Stimulated activated CD4-positive, alpha-beta T cell treated with anti-CD3 and anti-CD28 coated beads, Interleukin-1b, Interleukin-23, amount 100 ng/mL, for 24 hours (primary cell): ENCODE measurements at regions not wholly inside any gene's neighbourhood (a gene's known extent, or its start where the extent isn't known, plus 50 kb on each side); places are given as distances from the start of the nearest gene placed in this dataset.

Source experiments
- DNase-seq, 4 experiments: peaks; one replicate each; pipeline ENCODE4 v3.0.0-alpha.2; 2020; ENCODE audit warnings: low read depth in 4 of 4, low spot score in 1 of 4

GRCh38 chr15:98187549-98187948, 227.0 kb downstream of the ARRDC4 start:
- no peak for DNase-seq

- DNase-seq, result no peak
Measured at GRCh38 chr15:98190914-98191313, 230.4 kb downstream of the ARRDC4 start.

DNA sequence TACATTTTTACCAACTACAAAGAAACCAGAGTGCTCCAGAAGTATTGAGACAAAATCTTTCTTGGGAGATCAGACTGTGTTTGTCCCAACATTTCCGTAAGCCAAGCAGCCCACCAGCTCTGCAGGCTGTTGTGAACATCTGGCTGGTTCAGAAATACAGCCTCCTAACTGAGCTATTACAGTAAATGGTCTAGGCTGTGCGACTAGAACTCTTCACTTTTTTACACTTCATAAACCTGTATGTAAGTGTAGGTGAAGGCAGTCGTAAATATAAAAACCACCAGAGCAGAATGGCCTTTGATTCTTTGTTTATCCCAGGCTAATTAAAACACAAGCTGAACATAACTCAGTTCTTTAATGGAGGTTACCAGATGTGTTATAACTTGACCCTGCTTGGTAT, 235.3 kb downstream of the ARRDC4 start:
- DNase-seq, result no peak

GRCh38 chr15:98196371-98196770, 235.9 kb downstream of the ARRDC4 start:
- DNase-seq, result no peak

DNA sequence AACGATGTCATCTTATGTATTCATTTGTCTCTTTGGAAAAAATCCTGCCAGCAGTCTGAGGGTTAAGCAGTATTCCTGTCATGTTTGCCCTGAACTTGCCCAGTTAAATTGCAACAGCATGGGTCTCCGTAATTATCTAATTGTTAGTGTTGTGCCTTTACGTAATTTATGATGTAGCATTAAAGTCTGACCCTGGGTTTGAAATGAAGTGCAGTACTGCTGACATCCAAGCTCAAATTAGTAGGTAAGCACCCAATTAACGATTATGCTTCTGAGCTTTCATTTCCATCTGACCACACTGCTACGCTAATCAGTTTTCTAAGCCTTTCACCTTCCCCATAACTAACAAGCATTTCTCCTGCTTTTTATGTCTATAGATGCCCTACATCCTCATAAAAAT, 241.8 kb downstream of the ARRDC4 start:
- DNase-seq, result no peak

DNA sequence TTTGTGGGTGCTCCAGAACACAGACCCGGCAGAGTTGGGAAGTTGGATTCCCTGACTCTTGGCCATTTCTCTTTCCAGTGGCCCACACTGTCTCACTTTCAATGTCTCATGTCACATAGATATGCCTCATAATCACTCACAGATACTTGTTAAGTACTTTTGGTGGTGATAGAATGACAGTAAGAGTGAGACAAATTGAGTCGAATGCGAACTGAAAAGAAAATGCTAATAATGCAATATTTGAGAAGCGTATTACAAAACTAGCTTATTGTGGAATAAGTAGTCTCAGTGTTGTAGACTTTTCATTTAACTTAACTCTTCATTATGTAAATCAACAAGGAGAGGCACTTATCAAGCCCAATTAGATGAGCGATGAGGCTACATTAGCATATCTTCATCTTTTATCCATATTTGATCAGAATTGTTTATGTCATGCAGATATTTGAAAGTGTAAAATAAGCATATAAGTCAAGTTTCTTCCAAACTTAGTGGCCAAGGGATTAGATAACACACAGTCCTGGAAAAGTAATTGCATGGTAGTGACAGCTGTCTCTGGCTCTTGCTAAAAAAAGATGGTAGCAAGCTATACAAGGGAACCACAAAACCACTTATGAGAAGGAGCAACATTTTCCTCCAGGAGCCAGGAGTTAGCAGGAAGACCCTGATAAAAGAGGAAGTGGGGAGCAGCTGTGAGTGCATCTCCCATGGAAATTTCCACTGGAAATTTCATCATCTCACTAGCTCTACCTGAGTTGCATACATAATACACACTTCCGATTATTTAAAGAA, 243.6 kb downstream of the ARRDC4 start:
- DNase-seq, result no peak

DNA sequence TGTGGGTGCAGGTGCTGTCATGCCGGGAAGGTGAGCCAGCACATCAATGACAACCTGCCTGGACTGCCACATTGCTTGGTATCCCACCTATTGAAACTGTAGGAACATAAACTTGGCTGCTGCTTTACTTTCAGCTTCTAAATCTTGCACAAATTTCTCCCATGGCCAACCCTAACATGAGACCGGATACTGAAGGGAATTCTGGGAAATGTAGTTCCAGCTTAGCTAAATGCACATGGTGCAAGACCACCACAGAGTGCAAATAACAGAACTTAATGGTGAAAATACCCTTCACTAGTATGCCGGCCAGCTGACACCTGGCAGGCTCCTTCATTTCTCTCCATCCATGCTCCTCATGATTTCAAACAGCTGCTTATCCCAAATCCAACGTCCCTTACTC, 247.4 kb downstream of the ARRDC4 start:
- no peak for DNase-seq

GRCh38 chr15:98213346-98213979, 253.0 kb downstream of the ARRDC4 start:
- DNase-seq, result no peak

DNA sequence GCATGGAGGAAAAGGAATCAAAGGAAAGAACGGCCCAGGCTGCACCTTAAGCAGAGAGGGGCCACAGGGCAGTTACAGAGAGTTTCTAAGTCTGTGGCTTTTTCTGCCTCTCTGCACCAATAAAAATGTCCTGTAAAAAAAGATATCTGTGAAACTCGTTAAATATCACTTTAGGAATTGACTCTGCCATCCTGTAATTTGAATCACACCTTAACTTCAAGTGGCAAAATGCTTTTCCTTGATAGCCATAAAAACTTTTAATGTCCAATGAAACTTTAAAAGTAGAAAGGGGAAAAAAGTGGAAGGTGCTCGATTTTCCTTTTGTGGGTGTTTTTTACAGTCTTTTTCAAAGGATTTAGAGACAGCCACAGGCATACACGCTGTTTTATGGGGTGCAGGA, 255.7 kb downstream of the ARRDC4 start:
- DNase-seq, result no peak

GRCh38 chr15:98217356-98217755, 256.9 kb downstream of the ARRDC4 start:
- no peak for DNase-seq

- no peak for DNase-seq
Measured at GRCh38 chr15:98221144-98221543, 260.6 kb downstream of the ARRDC4 start.

DNA sequence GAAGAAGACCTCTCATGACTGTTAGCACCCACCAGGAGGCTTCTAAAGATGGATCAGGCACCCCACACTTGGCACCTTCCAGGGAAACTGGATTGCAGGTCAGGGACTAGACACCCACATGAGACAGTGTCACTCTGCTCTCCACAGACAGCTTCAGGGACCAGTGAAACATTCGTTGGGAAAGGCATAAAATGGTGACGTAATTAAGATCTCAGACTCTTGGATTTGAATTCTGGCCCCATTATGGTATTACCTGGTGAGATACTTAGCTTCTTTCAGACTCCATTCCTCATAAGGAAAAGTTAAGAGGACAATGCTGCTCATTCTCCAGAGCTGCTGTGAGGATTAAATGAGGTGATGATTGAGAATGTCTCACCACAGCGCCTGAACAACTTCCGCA, 261.1 kb downstream of the ARRDC4 start:
- DNase-seq, result no peak

GRCh38 chr15:98226149-98226548, 265.6 kb downstream of the ARRDC4 start:
- no peak for DNase-seq

DNA sequence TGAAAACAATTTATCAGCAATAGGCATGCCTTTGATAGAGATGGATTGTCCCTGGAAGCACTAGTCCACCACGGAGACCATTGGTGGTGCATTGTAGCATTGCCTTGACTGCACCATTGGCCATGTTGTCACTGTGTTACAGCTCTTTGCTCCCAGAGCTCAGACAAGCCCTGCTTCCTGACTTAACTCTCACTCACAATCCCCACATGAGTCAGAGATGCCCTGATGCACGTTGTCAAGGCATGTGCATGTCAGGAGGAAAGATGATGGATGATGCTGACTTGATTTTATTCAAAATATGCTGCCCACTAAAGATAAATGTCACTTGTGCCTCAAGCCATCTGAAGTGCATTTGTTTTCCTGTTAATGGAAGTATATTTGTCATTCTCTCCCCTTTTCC, 266.1 kb downstream of the ARRDC4 start:
- no peak for DNase-seq

DNA sequence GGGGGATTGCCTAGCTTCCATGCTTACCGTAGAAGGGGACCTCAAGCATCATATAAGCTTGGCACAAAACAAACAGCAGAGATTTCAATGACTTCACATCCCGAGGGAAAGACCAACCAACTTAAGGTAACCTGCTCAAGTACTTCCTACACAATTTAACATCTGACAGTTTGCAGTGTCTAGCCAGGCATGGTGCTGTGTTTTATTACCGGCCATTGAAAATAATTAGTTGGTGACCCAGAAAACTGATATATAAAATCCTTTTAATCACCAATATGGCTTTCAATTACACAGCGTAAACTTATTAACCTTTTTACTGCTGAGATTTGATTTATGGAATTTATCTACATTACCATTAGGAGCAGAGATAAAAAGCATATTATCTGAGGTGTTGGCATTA, 268.3 kb downstream of the ARRDC4 start:
- DNase-seq, result no peak

GRCh38 chr15:98230975-98231374, 270.5 kb downstream of the ARRDC4 start:
- no peak for DNase-seq

- no peak for DNase-seq
Measured at GRCh38 chr15:98231696-98232440, 271.4 kb downstream of the ARRDC4 start.

GRCh38 chr15:98232761-98233160, 272.3 kb downstream of the ARRDC4 start:
- DNase-seq, result no peak

DNA sequence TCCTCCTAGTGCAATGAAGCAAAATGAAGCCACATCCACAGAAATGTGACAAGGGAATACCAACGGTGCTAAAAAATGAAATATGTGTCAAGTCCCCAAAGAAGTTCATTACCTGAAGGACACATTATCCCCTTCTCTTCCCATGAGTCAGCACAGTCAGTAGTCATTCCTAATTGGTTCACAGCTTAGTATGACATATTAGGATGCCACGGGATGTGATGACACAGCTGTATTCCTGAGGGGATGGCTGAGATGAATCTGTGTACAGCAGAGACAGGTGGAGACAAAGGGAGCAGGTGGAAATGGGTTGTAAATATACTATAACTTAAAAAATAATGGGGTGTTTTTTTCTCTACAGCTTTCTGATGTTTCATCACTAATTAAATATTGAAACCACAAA, 273.4 kb downstream of the ARRDC4 start:
- DNase-seq, result no peak

GRCh38 chr15:98240303-98240702, 279.8 kb downstream of the ARRDC4 start:
- no peak for DNase-seq

- DNase-seq, result no peak
Measured at GRCh38 chr15:98241032-98241554, 280.6 kb downstream of the ARRDC4 start.

GRCh38 chr15:98257290-98257689, 296.8 kb downstream of the ARRDC4 start:
- DNase-seq, result no peak
